GDM1 (cell line): ENCODE measurements at regions not wholly inside any gene's neighbourhood (a gene's known extent, or its start where the extent isn't known, plus 50 kb on each side); places are given as distances from the start of the nearest gene placed in this dataset.

ENCODE experiments used
- DNase-seq: peaks from one replicate; lab custom pipeline; 2025; lab: John Stamatoyannopoulos, UW

DNA sequence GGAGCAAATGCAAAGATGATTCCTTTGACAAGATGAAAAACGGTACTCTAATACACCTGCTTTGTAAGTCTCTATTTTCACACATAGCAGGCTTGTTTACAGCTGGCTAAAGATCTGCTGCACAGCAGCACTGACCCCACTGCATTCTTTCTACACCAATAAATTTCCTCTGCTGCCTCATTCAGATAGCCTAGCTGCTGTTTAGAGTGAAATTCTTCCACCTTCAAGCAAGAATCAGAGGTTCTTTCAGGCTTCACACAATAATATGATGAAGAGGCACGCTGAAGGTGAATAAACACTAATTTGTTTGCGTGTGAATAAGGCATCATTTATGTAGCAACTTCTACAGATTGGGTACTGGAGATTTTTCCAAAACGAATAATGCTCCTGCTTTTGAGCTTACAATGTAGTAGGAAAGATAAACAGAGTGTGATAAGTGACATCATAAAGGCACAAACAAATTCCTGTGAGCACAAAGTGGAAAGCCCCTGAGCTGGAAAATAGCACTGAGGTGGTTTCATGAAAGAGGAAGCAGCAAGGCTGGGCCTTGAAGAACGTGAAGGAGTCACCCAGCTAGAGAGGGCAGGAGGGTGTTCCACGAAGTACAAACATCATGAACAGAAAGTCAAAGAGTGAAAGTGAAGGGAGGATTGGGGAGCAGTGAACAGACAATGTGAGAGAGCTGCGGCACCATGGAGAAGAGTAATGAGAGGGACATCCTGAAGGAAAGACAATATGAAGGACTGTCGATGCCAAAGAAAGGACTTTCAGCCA is 543.4 kb downstream of the CD83 start:
- peak; percentile 32 for DNase-seq

DNA sequence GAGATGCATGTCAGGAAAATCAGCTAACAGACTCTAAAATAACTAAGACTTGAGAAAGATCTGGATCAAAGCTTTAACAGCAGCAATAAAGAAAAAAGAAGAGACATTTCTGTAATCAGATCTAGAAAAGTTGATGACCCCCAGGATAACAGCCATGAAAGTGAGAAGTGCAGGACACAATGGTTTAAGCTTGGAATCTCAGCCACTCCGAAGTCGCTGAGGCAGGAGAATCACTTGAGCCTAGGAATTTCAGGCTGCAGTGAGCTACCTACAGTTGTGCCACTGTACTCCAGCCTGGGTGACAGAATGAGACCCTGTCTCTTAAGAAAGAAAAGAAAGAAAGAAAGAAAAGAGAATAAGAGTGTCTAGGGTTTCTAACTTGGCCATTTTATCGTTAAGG is 544.1 kb downstream of the CD83 start:
- no peak for DNase-seq

DNA sequence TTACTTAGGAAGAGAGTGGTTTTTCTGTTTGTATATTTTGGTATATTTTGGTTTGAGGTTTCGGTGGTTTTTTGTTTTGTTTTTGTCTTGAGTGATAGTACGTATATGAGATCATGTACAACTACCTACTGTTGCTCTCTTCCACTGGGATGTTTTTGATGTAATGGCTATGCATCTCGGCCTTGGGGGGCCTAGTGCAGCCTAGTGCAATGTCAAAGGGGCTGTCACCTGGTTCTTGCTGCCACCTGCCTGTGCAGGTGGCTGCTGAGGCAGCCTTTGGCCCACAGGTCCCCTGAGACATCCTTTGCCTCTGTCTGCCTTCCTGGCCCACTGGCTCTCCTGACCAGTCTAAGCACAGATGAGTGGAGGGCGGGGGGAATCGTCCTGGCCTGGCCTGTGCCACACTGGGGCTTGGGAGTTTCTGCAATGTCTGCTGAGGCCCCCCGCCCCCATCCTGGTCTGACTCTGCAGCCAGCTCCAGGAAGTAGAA is 546.6 kb downstream of the CD83 start:
- DNase-seq, result no peak

DNA sequence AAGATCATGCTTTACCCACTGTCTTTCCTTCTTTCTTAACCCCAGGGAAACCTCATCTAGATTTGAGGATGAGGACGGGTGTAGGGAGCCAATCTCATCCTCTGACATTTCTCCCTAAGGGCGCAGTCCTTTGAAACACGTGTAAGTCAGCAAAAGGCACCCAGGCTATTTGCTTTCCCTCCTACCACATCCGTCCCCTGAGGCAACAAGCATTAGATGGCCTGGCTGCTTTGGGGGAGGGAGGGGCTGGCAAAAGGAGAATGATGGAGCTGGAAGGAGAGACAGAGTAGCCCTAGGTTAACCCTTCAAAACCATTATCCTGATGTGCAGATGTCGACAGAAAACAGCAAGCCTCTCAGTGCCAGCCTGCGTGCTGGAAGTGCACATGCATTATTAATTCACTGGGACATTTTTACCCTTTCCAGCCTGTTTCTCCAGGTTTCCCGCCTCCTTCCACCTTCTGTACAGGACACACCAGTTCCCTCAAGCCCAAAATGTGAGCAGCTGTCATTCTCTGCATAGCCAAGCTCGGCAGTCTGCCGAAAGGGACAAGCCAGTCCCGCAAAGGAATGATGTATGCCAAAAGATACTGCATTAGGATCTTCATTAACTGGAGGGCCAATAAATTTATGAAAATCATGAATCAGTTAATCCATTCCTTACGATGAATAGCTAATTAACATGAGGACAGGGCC is 547.2 kb downstream of the CD83 start:
- DNase-seq, result no peak

DNA sequence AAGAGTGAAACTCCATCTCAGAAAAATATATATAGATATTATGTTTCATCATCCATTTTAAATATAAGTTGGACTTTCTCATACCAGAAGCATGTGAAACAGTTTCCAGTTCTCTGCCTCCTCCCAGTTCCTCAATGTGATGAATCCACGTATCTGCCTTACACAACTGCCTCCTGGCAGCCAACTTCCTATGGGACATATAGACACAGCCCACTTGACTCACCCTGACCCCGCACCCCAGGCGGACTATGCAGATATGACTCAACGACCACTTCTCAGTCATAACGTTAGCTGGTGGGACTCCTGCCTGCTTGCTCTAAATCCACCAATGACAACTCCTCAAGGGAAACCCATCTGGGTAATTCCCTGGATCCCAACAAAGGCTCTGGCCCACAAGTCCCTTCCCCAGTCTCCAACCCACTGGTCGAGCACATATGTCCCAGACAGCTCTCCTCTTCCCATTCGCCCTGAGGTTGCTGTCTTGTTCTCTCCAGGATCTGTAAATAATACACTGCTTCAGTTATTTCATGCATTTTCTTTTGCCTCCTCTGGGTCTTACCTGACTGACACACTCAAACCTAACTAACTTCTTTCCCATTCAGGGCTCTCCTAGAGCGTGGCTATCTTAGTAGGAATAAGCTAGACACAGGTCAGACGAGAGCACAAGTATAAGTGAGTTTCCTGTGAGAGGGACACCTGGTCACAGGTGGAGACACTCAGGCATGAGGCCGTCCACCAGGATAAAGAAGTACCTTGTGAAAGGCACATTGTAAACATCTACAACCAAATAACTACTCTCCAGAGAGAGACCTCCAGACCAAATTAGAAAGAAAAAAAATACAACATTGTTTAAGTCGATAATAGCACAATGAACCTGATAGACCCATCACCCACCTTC is 548.5 kb downstream of the CD83 start:
- DNase-seq, result peak; percentile 44

DNA sequence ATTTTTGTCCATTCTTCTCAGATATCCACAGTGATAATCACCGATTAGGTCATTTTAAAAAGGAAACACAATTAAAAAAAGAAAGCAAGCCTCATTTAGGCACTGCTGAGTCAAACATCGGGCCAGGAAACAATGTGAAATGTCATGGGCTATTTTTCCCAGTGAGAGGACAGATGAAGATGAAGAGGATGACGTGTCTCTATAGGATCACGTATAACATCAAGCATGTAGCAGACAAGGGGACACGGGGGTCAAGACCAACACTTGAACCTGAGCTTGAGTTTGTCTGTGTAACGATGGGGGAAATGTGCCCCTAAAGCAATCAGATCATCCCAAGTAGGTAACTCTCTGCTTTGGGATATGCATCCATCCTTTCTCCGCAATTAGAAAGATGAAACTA is 553.2 kb downstream of the CD83 start:
- DNase-seq, result no peak

DNA sequence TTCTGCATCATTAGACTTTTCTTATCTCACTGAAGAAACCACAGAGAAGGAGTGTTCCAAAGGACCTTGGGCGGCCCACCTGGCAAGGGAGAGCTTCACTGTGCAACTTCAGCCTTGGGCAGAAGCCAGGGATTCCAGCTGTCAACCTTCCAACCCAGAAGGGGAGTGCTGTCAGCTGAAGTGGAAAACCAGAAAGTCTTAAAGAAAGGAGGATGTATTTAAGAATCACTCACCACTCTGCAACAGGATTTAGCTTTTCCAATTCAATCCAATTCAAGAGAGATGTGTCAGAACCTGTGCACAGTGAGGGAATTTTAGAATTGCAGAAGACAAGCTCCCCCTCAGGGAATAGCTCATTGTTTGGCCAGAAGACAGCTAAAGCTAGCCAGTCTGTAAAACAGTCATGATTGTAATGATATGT is 553.7 kb downstream of the CD83 start:
- DNase-seq, result no peak

DNA sequence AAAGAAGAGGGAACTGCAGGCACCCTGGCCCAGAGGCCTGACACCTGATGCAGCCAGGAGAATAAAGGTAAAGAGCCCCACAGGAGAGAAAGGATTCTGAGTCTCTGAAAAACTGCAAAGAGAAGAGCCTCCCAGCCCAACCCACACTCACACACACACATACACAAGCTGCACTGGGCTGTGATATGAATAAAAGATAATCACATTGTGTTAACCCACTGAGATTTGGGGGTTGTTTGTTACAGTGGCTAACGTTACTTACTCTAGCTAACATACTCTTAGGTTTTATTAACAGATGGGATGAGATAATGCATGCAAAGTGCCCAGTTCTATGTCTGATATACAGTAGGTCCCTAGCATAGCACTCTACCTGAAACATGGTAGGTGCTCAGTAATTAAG is 554.4 kb downstream of the CD83 start:
- DNase-seq, result no peak

DNA sequence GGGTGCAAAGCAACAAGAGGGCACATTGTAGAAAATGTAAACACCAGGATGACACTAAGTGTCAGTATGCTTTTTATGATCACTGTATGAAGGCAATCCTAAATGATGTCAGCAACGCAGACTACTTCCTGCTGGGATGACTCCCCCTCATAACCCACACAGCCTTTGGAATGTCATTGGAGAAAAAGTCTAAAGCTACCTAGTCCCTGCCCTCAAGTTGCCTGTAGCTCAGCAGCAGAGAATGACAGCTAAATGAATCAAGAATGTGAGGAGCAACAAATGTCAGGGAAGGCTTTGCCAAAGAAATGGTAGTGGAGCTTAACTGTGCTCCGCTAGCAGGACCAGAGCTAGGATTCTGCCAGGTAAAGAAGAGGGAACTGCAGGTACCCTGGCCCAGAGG is 555.6 kb downstream of the CD83 start:
- no peak for DNase-seq

DNA sequence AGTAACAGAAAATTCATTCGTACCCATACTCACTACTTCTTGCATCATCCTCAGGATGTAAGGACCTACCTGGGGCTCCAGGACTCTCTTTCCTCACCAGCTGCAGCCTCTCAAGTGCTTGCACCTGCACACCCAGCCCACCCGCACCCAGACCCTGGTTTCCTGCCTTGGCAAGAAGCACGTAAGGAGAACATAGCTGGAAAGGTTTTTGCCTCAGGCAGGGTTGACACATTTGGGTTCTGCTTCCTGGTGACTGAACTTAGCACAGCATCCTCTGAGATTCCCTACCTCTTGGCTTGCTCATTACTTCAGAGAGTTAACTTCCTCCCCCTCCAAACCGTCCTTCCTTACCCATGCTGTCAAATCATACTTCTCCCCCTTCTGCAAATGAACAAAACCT is 556.9 kb downstream of the CD83 start:
- DNase-seq, result no peak

DNA sequence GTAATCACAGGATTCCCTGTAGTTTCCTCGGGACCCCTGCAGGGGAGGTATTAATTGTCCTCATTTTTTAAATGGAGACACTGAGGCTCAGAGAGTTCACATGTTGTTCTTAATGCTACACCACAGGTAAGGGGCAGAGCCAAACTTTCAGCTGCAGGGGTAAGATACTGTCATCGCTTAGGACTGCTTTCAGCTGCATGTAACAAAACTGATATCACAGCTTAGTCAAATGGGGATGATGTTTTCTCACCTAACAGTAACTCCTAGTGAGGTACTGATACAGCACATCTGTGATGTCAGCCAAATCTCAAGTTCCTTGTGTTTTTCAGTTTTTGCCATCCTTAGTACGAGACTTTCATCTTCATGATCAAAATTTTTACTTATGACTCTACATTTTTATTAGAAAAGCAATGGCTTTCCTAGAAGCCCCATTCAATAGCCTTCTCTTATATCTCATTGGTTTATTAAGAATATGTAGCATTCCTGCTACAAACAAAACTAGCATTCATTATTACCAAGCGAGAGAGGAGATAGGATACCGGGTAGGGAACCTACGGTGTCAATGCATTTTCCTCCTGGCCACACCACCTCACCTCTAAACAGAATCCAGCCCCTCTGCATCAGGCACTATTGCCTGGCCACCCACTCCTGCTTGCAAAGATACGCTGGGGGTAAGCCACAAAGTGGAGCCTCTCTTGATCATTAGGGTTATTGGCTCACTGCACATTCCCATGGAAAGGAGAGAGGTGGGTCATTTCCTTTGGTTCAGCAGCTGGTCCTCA is 557.5 kb downstream of the CD83 start:
- no peak for DNase-seq

DNA sequence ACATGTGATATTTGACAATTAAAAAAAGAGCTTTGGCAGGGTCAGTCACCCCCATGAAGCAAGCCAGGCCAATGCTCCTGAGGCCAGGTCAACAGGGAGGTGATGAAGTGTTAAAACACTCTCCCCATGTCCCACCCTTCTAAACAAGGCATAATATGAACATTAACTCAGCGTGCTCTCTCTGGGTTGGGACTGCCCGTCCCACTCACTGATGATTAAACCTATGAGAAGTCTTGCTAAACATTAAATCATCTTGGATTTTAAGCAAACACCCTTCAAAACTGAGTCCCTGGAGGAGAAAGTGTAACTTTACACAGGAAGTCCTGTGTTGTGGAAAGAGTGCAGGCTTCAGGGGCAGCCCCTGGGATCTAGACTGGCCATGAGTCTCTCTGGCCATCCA is 558.5 kb downstream of the CD83 start:
- DNase-seq, result no peak

DNA sequence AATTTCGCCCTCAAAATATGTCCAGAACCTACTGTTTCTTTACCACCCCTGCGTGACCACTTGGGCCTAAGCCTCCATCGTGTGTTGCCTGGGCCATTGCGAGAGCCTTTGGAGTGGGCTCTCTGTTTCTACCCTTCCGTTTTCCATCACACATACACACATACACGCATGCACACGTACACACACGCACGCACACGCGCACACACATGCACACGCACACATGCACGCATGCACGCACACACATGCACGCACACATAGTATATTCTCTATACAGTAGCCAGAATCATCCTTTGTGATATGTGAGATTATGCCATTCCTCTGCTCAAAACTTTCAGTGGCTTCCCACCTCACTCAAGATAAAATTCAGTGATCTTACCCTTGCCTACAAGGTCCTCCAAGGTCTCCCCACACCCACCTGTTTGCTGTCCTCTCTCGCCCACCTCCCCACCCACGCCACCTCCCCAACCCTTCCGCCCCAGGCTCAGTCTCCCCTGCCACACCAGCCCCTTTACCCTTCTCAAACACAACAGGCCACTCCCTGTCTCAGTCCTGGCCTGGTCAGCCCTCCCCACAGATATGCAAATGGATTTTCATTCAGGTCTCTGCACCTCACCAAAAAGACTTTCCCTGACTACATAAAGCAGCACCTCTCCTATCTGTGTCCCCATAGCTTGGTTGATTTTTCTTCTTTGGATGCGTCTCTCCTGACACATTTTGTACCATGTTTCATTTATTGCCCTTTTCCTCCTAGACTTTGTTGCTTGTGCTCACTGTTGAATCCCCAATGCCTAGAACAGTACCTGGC is 559.6 kb downstream of the CD83 start:
- DNase-seq, result no peak

DNA sequence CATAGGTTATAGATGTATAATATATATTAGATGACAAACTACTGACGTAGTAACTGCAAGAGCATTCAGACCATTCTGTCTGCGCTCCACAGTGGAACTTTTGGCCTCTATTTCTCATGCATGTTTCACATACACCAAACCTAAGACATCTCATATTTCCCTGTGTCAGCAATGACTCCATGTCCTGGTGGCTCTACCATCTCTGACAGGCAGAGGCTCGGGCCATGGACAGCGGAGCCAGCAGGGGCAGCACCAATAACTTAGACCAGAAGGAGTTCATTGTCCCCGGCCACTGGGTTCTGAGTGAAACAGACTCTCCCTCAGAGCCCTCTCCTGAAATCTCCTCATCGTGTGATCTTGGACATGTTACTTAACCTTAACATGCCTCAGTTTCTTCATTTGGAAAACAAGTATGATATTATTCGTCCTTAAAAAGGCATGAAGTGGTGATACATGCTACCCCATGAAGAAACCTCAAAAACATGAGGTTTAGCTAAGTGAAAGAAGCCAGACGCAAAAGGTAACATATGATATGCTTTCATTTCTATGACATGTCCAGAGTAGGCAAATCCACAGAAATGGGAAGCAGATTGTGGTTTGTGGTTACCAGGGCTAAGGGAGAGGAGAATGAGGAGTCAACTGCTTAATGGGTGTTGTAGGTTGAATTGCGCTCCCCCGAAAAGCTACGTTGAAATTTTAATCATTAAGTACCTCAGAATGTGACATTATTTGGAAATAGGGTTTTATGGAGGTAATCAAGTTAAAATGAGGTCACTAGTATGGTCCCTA is 564.0 kb upstream of the JARID2 start:
- DNase-seq, result peak; percentile 68

DNA sequence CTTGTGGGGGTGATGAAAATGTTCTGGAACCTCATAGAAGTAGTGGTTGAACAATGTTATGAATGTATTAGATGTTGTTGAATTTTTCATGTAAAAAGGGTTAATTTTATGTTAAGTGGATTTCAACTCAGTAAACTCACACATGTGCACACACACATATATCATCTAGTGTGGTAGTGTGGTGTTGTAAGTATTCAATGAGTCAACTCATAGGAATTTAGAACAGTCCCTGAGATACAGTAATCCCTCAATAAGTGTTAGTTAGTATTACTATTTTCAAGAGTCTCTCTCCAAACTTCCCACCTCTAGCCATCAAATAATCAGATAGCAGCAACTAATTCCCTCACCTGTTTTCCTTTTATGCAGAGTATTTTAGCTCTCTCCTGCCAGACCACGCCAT is 563.1 kb upstream of the JARID2 start:
- no peak for DNase-seq

DNA sequence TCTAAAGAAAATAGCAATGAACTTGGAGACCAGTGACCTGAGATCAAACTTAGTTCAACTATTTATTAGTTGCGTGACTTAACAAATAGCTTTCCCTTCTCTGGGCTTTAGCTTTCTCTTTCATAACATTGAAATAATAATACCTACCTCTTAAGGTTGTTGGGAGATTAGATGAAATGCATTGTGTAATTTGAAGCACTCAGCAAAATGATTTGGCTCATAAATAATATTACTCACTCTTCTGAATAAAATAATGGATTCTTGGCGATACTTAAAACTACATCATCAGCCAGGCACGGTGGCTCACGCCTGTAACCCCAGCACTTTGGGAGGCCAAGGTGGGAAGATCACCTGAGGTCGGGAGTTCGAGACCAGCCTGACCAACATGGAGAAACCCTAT is 556.2 kb upstream of the JARID2 start:
- DNase-seq, result no peak

DNA sequence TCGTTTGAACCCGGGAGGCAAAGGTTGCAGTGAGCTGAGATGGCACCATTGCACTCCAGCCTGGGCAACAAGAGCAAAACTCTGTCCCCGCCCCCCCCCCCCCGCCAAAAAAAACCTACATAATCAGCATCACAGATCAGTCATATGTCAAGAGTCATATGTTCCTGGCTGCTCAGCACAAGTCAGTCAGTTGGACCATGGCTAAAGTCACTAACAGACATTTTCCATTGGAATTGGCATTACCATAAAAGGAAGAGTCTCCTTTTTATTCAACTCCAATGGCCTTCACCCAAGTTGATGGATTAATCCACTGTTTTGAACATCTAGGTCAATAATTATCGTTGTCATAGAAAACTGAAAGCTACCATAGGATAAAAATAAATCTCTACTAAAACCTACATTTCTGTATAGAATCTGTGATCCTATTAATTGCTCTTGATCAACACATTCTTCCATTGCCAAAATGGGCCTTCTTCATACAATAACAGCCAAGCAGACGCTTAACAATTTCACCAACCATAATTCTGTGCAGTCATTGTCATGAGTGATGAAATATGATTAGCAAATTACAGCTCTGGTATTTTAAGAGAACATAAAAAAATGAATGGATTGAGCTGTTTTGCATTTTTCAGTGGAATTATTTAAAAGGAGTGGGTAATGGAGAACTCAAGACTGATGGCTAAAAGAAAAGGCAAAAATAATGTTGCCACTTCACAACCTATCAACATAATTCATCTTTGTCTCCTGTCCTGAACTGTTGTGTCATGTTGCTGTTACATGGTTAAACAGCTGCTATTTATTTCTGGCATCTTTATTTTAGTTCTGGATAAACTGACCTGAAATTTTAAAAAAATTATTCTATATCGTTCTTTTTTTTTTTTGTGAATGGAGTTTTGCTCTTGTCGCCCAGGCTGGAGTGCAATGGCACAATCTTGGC is 555.5 kb upstream of the JARID2 start:
- DNase-seq, result no peak

DNA sequence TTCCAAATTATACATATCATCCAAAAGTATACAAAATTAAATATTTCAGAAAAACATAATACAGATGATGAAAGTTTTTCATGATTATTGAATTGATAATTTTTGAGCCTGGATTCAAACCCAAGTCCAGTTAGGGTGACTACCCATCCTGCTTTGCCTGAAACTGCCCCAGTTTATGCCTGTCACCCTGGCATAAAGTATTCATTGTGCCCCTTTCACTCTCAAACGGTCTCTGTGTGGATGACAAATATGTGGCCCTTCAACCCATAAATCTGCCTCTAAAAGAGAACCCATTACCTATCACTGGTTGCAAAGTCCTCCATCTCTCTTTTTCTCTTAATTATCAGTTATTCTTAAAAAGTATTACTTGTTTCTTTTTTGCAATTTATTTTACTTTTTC is 553.7 kb upstream of the JARID2 start:
- no peak for DNase-seq
